Panc1 (cell line): ENCODE measurements at regions not wholly inside any gene's neighbourhood (a gene's known extent, or its start where the extent isn't known, plus 50 kb on each side); places are given as distances from the start of the nearest gene placed in this dataset.

Experiments
- CTCF ChIP-seq: fragments of 450-650 bp; IDR thresholded peaks from 2 replicates; pipeline ENCODE4 v1.5.1; 2017; ENCODE audit warnings: mild to moderate bottlenecking
- POLR2AphosphoS5 ChIP-seq: IDR thresholded peaks from 2 replicates; pipeline ENCODE4 v1.6.1; 2012; ENCODE audit warnings: mild to moderate bottlenecking, low read depth, low read length, moderate library complexity
- REST ChIP-seq, 2 experiments: IDR thresholded peaks; 2 replicates each; pipeline ENCODE4 v1.6.1; 2011 to 2012; ENCODE audit warnings: low read depth in 2 of 2, control low read depth in 1 of 2, low read length in 1 of 2, mild to moderate bottlenecking in 1 of 2, moderate library complexity in 1 of 2; ENCODE audit not compliant: insufficient read depth in 1 of 2
- SIN3A ChIP-seq: IDR thresholded peaks from 2 replicates; pipeline ENCODE4 v1.6.1; 2012; ENCODE audit warnings: low read depth, mild to moderate bottlenecking, low read length, moderate library complexity, borderline replicate concordance; ENCODE audit not compliant: insufficient read depth

- TF ChIP-seq POLR2AphosphoS5 (no peak), CTCF (no peak), REST (IDR thresholded peaks at IDR 0.05; ENCODE audit: insufficient read depth in 1 of 2, low read depth in 2 of 2, low read length in 1 of 2) (no peak), SIN3A (no peak)
Measured at GRCh38 chr20:39523405-39523804, 561.3 kb downstream of the DHX35 start.
